ENCODE measurements at regions not wholly inside any gene's neighbourhood (a gene's known extent, or its start where the extent isn't known, plus 50 kb on each side); places are given as distances from the start of the nearest gene placed in this dataset.
"Not testable (repeated sequence)": the region's sequence is repeated elsewhere in the genome, so short reads cannot be mapped to it uniquely, and the experiment has no call there.

GRCh38 chr6:4336778-4337442 lies 201.5 kb upstream of the ECI2 start:
- no peaks in the 10 kb centered on the region for H3K27me3 ChIP-seq (ENCODE audit: control insufficient read depth, insufficient read depth, low read length)
- ChIA-PET POLR2A (no interaction called here), CTCF (interaction anchor here (0.6 kb wide), 1 partner anchor 1211 kb away, joined by 3 read pairs; no protein-coding TSS in a partner anchor)

GRCh38 chr6:4336084-4336483 lies 200.7 kb upstream of the ECI2 start:
- Histone ChIP-seq H3K4me3 (ENCODE audit: low read depth, low read length) (no peak overlapping the region), H3K27me3 (ENCODE audit: control insufficient read depth, insufficient read depth, low read length) (no peaks in the 10 kb centered on the region), H3K9me3 (ENCODE audit: control insufficient read depth, insufficient read depth, low read length) (no peaks in the 10 kb centered on the region), H3K27ac (ENCODE audit: low read depth, low read length) (no peak overlapping the region)
- no peak for DNase-seq (ENCODE audit: low read depth, low spot score)
- TF ChIP-seq CTCF (IDR thresholded peaks at IDR 0.05; ENCODE audit: low read depth, low read length): no peak
- ChIA-PET POLR2A (no interaction called here), CTCF (interaction anchor here (0.6 kb wide), 1 partner anchor 1210 kb away, joined by 3 read pairs; no protein-coding TSS in a partner anchor)

More at GRCh38 chr6:4336778-4337442, 201.5 kb upstream of the ECI2 start:
- Histone ChIP-seq H3K9me3 (ENCODE audit: control insufficient read depth, insufficient read depth, low read length) (no peaks in the 10 kb centered on the region), H3K27ac (ENCODE audit: low read depth, low read length) (no peak overlapping the region), H3K4me3 (ENCODE audit: low read depth, low read length) (no peak overlapping the region)
- no peak for TF ChIP-seq CTCF (IDR thresholded peaks at IDR 0.05; ENCODE audit: low read depth, low read length)
- no peak for DNase-seq (ENCODE audit: low read depth, low spot score)

GRCh38 chr6:4334158-4334740 lies 198.9 kb upstream of the ECI2 start:
- DNase-seq (ENCODE audit: low read depth, low spot score); POLR2A ChIA-PET; H3K27me3 ChIP-seq (ENCODE audit: control insufficient read depth, insufficient read depth, low read length); H3K4me3 ChIP-seq (ENCODE audit: low read depth, low read length); CTCF ChIA-PET; H3K9me3 ChIP-seq (ENCODE audit: control insufficient read depth, insufficient read depth, low read length); H3K27ac ChIP-seq (ENCODE audit: low read depth, low read length): not testable (repeated sequence)

- Histone ChIP-seq H3K27ac (ENCODE audit: low read depth, low read length) (no peak overlapping the region), H3K9me3 (ENCODE audit: control insufficient read depth, insufficient read depth, low read length) (no peaks in the 10 kb centered on the region), H3K27me3 (ENCODE audit: control insufficient read depth, insufficient read depth, low read length) (no peaks in the 10 kb centered on the region), H3K4me3 (ENCODE audit: low read depth, low read length) (no peak overlapping the region)
- no peak for TF ChIP-seq CTCF (IDR thresholded peaks at IDR 0.05; ENCODE audit: low read depth, low read length)
- no peak for DNase-seq (ENCODE audit: low read depth, low spot score)
- ChIA-PET CTCF (no interaction called here), POLR2A (no interaction called here)
Observed at GRCh38 chr6:4327841-4328240, 192.5 kb upstream of the ECI2 start.

- no peaks in the 10 kb centered on the region for H3K9me3 ChIP-seq (ENCODE audit: control insufficient read depth, insufficient read depth, low read length)
- POLR2A ChIA-PET: no interaction called here
- H3K4me3 ChIP-seq (ENCODE audit: low read depth, low read length): no peak overlapping the region
- DNase-seq (ENCODE audit: low read depth, low spot score): no peak
- CTCF ChIA-PET: no interaction called here
- H3K27me3 ChIP-seq (ENCODE audit: control insufficient read depth, insufficient read depth, low read length): no peaks in the 10 kb centered on the region
- TF ChIP-seq CTCF (IDR thresholded peaks at IDR 0.05; ENCODE audit: low read depth, low read length): no peak
- no peak overlapping the region for H3K27ac ChIP-seq (ENCODE audit: low read depth, low read length)
Observed at GRCh38 chr6:4324746-4325145, 189.4 kb upstream of the ECI2 start.
